NB4 (cell line): ENCODE measurements at regions not wholly inside any gene's neighbourhood (a gene's known extent, or its start where the extent isn't known, plus 50 kb on each side); places are given as distances from the start of the nearest gene placed in this dataset.

Source experiments
- POLR2A ChIP-seq: IDR thresholded peaks from 2 replicates; pipeline ENCODE4 v1.6.1; 2011; ENCODE audit warnings: mild to moderate bottlenecking; ENCODE audit not compliant: insufficient read length; ENCODE audit errors: extremely low read depth
- TF ChIP-seq, protein P1 (sequence below): IDR thresholded peaks from one replicate; pipeline ENCODE4 v1.5.1; 2012; ENCODE audit warnings: low read depth, low read length
- TF ChIP-seq, protein P2 (sequence below): IDR thresholded peaks from 2 replicates; pipeline ENCODE4 v1.6.1; 2011; ENCODE audit warnings: low read depth, low read length

DNA sequence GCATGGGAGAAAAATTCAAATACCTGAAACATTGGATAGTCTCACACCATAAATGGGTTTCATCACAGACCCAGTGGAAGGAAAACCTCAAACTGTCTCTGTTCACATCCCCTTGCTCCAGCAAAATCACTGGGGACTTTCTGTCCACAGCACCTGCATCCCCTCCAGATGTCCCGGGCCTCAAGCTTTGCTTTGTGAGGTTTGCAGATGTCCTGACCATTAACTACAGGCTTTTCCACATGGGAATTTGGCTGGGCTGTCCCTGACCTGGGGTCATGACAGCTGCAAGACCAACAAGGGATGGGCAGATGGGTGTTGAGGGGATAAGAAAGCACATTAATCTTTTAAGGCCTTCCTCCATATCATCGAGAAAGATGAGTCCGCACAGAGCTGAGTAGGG, 427.9 kb downstream of the TXNL1 start:
- no peak for TF ChIP-seq POLR2A
- TF ChIP-seq, protein P1, sequence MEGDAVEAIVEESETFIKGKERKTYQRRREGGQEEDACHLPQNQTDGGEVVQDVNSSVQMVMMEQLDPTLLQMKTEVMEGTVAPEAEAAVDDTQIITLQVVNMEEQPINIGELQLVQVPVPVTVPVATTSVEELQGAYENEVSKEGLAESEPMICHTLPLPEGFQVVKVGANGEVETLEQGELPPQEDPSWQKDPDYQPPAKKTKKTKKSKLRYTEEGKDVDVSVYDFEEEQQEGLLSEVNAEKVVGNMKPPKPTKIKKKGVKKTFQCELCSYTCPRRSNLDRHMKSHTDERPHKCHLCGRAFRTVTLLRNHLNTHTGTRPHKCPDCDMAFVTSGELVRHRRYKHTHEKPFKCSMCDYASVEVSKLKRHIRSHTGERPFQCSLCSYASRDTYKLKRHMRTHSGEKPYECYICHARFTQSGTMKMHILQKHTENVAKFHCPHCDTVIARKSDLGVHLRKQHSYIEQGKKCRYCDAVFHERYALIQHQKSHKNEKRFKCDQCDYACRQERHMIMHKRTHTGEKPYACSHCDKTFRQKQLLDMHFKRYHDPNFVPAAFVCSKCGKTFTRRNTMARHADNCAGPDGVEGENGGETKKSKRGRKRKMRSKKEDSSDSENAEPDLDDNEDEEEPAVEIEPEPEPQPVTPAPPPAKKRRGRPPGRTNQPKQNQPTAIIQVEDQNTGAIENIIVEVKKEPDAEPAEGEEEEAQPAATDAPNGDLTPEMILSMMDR: no peak
- TF ChIP-seq, protein P2, sequence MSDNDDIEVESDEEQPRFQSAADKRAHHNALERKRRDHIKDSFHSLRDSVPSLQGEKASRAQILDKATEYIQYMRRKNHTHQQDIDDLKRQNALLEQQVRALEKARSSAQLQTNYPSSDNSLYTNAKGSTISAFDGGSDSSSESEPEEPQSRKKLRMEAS: no peak
